ENCODE measurements at regions not wholly inside any gene's neighbourhood (a gene's known extent, or its start where the extent isn't known, plus 50 kb on each side); places are given as distances from the start of the nearest gene placed in this dataset.

DNA sequence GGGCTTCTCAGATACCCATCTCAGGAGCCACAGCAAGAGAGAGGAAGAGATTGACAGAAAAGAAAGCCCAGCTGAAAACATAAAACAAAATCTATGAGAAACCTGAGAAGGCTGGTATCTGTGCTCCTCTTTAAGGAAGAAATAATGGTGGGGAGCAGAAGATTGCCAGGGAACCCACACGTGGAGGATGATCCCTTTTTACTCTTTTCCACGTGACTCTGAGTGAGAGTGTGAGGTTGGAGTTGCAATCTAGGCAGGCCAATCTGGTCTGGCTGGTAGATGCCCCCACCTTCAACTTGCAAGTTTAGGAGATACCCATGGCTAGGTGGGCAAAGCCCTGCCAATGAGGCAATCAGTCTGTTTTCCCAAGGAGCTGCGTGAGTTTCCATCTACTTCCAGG, 202.3 kb downstream of the TENT4A start:
- TF ChIP-seq, protein P1, sequence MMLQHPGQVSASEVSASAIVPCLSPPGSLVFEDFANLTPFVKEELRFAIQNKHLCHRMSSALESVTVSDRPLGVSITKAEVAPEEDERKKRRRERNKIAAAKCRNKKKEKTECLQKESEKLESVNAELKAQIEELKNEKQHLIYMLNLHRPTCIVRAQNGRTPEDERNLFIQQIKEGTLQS (IDR thresholded peaks at IDR 0.05; ENCODE audit: insufficient read depth, low read depth, low read length), result no peak
- TF ChIP-seq, protein P2, sequence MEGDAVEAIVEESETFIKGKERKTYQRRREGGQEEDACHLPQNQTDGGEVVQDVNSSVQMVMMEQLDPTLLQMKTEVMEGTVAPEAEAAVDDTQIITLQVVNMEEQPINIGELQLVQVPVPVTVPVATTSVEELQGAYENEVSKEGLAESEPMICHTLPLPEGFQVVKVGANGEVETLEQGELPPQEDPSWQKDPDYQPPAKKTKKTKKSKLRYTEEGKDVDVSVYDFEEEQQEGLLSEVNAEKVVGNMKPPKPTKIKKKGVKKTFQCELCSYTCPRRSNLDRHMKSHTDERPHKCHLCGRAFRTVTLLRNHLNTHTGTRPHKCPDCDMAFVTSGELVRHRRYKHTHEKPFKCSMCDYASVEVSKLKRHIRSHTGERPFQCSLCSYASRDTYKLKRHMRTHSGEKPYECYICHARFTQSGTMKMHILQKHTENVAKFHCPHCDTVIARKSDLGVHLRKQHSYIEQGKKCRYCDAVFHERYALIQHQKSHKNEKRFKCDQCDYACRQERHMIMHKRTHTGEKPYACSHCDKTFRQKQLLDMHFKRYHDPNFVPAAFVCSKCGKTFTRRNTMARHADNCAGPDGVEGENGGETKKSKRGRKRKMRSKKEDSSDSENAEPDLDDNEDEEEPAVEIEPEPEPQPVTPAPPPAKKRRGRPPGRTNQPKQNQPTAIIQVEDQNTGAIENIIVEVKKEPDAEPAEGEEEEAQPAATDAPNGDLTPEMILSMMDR (IDR thresholded peaks at IDR 0.05; ENCODE audit: control extremely low read depth in 1 of 3, insufficient read depth in 1 of 3, low read depth in 1 of 3, low read length in 3 of 3), result no peak
- TF ChIP-seq EP300 (IDR thresholded peaks at IDR 0.05; ENCODE audit: borderline replicate concordance in 1 of 2, low read depth in 2 of 2, low read length in 2 of 2) (no peak), POLR2AphosphoS5 (IDR thresholded peaks at IDR 0.05; ENCODE audit: low read depth, low read length) (no peak), TCF12 (IDR thresholded peaks at IDR 0.05; ENCODE audit: low read depth, low read length) (no peak), SUZ12 (IDR thresholded peaks at IDR 0.05; ENCODE audit: low read length) (no peak), GABPA (IDR thresholded peaks at IDR 0.05; ENCODE audit: borderline replicate concordance, insufficient read depth, low read length) (no peak)

Data from H1 (cell line).